NOMO-1 treated with DMSO at 0.1 percent for 48 hours (cell line): ENCODE measurements at regions not wholly inside any gene's neighbourhood (a gene's known extent, or its start where the extent isn't known, plus 50 kb on each side); places are given as distances from the start of the nearest gene placed in this dataset.
"Not testable (repeated sequence)": the region's sequence is repeated elsewhere in the genome, so short reads cannot be mapped to it uniquely, and the experiment has no call there.

Experiments used
- DNase-seq: peaks from one replicate; lab custom pipeline; 2025; ENCODE audit not compliant: unreplicated experiment; lab: John Stamatoyannopoulos, UW

- DNase-seq = no peak
These were observed 277.5 kb upstream of the SGCG start for GRCh38 chr13:22903301-22903700.

- DNase-seq = no peak
These were observed 276.9 kb upstream of the SGCG start for GRCh38 chr13:22903925-22904324.

GRCh38 chr13:22915442-22916082 is 265.2 kb upstream of the SGCG start:
- DNase-seq = no peak

GRCh38 chr13:22916276-22916675 is 264.5 kb upstream of the SGCG start:
- DNase-seq = not testable (repeated sequence)

- DNase-seq = no peak
These were observed 254.7 kb upstream of the SGCG start for GRCh38 chr13:22925881-22926747.

- no peak for DNase-seq
These were observed 253.9 kb upstream of the SGCG start for GRCh38 chr13:22926748-22927400.

- not testable (repeated sequence) for DNase-seq
These were observed 252.9 kb upstream of the SGCG start for GRCh38 chr13:22927845-22928244.

GRCh38 chr13:22929381-22930126 is 251.2 kb upstream of the SGCG start:
- DNase-seq = no peak

GRCh38 chr13:22931576-22931975 is 249.2 kb upstream of the SGCG start:
- DNase-seq = no peak

GRCh38 chr13:22932632-22933412 is 248.0 kb upstream of the SGCG start:
- not testable (repeated sequence) for DNase-seq

GRCh38 chr13:22933571-22934181 is 247.1 kb upstream of the SGCG start:
- DNase-seq = no peak

GRCh38 chr13:22934744-22935523 is 245.8 kb upstream of the SGCG start:
- DNase-seq = no peak

- DNase-seq = no peak
These were observed 244.6 kb upstream of the SGCG start for GRCh38 chr13:22936228-22936627.

GRCh38 chr13:22937241-22937640 is 243.5 kb upstream of the SGCG start:
- DNase-seq = no peak

GRCh38 chr13:22937953-22938352 is 242.8 kb upstream of the SGCG start:
- no peak for DNase-seq

GRCh38 chr13:22938576-22938975 is 242.2 kb upstream of the SGCG start:
- DNase-seq = no peak

GRCh38 chr13:22939157-22939556 is 241.6 kb upstream of the SGCG start:
- no peak for DNase-seq

GRCh38 chr13:22940090-22940710 is 240.6 kb upstream of the SGCG start:
- DNase-seq = no peak

- no peak for DNase-seq
These were observed 240.0 kb upstream of the SGCG start for GRCh38 chr13:22940736-22941135.
